Activated B cell treated with CpG ODN at 0.5 μM for 24 hours (primary cell): ENCODE measurements at regions not wholly inside any gene's neighbourhood (a gene's known extent, or its start where the extent isn't known, plus 50 kb on each side); places are given as distances from the start of the nearest gene placed in this dataset.

ENCODE experiments used
- ATAC-seq: fragments of 200-7000 bp; cut with Tn5 transposase; one replicate; pipeline ENCODE4 v1.10.0; 2021; ENCODE audit warnings: low read depth, mild to moderate bottlenecking, moderate library complexity
- CTCF ChIA-PET: fragments of 350-600 bp; sonication (Branson Sonifier 250); formaldehyde crosslinking; loops from one replicate; lab custom pipeline; 2021; ENCODE audit warnings: antibody characterized with exemption; lab: Charles Lee
- POLR2A ChIA-PET: fragments of 350-600 bp; sonication (Branson Sonifier 250); formaldehyde crosslinking; loops from one replicate; lab custom pipeline; 2021; ENCODE audit warnings: antibody characterized with exemption; lab: Charles Lee
- DNase-seq: peaks from one replicate; pipeline ENCODE4 v3.0.0; 2022
- H3K27ac Mint-ChIP-seq: one replicate; pipeline ENCODE4 v1.8.0; 2020; ENCODE audit warnings: mixed read lengths
- H3K27me3 Mint-ChIP-seq: one replicate; pipeline ENCODE4 v1.8.0; 2021; ENCODE audit warnings: mixed read lengths
- H3K36me3 Mint-ChIP-seq: one replicate; pipeline ENCODE4 v1.8.0; 2021; ENCODE audit warnings: low read depth, mixed read lengths
- H3K4me1 Mint-ChIP-seq: one replicate; pipeline ENCODE4 v1.8.0; 2021; ENCODE audit warnings: mixed read lengths
- H3K4me3 Mint-ChIP-seq: one replicate; pipeline ENCODE4 v1.8.0; 2020; ENCODE audit warnings: mild to moderate bottlenecking, mixed read lengths
- H3K9me3 Mint-ChIP-seq: one replicate; pipeline ENCODE4 v1.8.0; 2020; ENCODE audit warnings: mixed read lengths
- CTCF ChIP-seq: fragments of 200-600 bp; IDR thresholded peaks from one replicate; pipeline ENCODE4 v1.8.0; 2022; ENCODE audit warnings: antibody characterized with exemption, mild to moderate bottlenecking
- intact Hi-C: fragments of 100-400 bp; cut with micrococcal nuclease; formaldehyde crosslinking; loops from one replicate; pipeline ENCODE4 v1.15.1; 2024

DNA sequence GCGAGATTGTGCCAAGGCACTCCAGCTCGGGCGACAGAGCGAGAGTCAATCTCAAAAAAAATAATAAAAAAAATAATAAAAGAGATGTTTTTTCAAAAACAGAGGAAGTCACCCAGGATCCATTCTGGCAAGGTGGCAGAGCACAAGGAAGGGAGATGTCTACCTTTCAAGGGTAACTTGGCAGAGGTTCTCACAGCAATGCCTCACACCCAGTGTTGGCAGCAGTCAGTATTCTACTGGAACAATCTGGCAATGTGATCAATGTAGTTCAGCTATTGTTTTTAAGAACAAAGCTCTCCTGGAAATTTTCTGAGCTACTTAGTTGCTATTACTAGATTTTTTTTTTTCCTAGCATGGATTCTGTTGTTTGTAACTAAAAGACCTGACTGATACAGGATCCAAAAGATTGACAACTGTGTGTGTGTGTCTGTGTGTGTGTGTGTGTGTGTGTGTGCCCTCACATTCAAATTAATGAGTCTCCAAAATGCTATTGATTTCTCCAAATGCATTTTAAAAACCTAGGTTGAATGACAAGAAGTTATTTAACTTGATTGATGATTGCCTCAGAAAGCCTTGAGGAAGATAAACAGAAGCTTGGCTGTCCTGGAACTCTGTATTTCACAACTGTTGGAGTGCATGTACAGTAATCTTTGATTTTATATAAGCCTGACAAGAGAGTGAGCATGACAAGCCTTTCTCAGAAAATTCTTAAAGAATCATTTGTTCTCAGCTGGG, 114.1 kb upstream of the RREB1 start:
- no peaks in the 10 kb centered on the region for H3K9me3 Mint-ChIP-seq
- ATAC-seq = no peak
- ChIA-PET POLR2A (no interaction called here), CTCF (interaction anchor here (0.7 kb wide), 1 partner anchor 186 kb away, joined by 3 read pairs; no protein-coding TSS in a partner anchor)
- H3K27ac Mint-ChIP-seq = no peak overlapping the region
- H3K27me3 Mint-ChIP-seq = no peaks in the 10 kb centered on the region
- H3K36me3 Mint-ChIP-seq = no peaks in the 10 kb centered on the region
- intact Hi-C loops = no loop called here
- H3K4me1 Mint-ChIP-seq = no peaks in the 10 kb centered on the region
- no peak for DNase-seq
- H3K4me3 Mint-ChIP-seq = no peak overlapping the region
- no peak for TF ChIP-seq CTCF

DNA sequence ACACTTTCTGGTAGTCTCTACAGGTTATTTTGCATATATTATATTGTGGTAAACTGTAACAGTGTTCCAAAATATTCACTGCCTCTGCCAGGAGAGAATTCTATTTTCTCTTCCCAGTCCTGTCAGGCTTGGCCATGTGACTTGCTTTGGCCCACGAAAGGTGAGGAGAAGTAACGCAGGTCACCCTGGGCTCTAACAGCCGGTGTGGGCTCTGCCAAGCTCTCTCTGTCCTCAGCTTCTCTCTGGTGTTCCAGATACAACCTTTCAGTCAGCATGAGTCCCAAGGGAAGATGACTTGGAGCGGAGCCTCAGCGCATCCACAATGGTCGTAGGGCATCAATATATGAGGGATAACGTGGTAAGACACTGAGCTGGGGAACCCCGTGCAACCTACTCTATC, 113.0 kb upstream of the RREB1 start:
- no peak for DNase-seq
- Mint-ChIP-seq H3K27me3 (no peaks in the 10 kb centered on the region), H3K27ac (no peak overlapping the region), H3K36me3 (no peaks in the 10 kb centered on the region), H3K4me1 (no peaks in the 10 kb centered on the region), H3K4me3 (no peak overlapping the region), H3K9me3 (no peaks in the 10 kb centered on the region)
- no peak for ATAC-seq
- intact Hi-C loops = no loop called here
- ChIA-PET POLR2A (no interaction called here), CTCF (no interaction called here)
- no peak for TF ChIP-seq CTCF

GRCh38 chr6:6995328-6995727, 112.4 kb upstream of the RREB1 start:
- DNase-seq = no peak
- Mint-ChIP-seq H3K4me1 (no peaks in the 10 kb centered on the region), H3K36me3 (no peaks in the 10 kb centered on the region), H3K9me3 (no peaks in the 10 kb centered on the region), H3K27me3 (no peaks in the 10 kb centered on the region), H3K4me3 (no peak overlapping the region), H3K27ac (no peak overlapping the region)
- ChIA-PET CTCF (no interaction called here), POLR2A (no interaction called here)
- no peak for TF ChIP-seq CTCF
- no peak for ATAC-seq
- intact Hi-C loops = no loop called here

DNA sequence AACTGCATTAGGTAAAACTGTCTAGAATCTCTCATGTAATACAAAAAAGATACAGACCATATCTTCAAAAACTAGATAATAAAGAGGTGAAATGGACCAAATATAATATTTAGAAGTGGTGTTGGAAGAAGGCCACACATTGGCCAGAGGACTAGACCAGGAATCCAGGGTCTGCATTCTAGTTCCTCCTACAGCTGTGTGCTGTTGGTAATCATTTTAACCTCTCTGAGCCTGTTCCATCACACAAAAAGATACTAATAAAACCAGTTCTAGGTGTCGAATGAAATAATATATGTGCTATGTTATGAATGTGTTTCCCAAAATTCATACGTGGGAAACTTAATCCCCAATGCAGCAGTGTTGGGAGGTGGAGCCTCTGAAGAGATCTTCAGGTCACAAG, 111.6 kb upstream of the RREB1 start:
- ChIA-PET POLR2A (no interaction called here), CTCF (no interaction called here)
- TF ChIP-seq CTCF = no peak
- ATAC-seq (no peak), DNase-seq (no peak)
- Mint-ChIP-seq H3K27ac (no peak overlapping the region), H3K36me3 (no peaks in the 10 kb centered on the region), H3K27me3 (no peaks in the 10 kb centered on the region), H3K4me1 (no peaks in the 10 kb centered on the region), H3K9me3 (no peaks in the 10 kb centered on the region), H3K4me3 (no peak overlapping the region)
- intact Hi-C loops = no loop called here

DNA sequence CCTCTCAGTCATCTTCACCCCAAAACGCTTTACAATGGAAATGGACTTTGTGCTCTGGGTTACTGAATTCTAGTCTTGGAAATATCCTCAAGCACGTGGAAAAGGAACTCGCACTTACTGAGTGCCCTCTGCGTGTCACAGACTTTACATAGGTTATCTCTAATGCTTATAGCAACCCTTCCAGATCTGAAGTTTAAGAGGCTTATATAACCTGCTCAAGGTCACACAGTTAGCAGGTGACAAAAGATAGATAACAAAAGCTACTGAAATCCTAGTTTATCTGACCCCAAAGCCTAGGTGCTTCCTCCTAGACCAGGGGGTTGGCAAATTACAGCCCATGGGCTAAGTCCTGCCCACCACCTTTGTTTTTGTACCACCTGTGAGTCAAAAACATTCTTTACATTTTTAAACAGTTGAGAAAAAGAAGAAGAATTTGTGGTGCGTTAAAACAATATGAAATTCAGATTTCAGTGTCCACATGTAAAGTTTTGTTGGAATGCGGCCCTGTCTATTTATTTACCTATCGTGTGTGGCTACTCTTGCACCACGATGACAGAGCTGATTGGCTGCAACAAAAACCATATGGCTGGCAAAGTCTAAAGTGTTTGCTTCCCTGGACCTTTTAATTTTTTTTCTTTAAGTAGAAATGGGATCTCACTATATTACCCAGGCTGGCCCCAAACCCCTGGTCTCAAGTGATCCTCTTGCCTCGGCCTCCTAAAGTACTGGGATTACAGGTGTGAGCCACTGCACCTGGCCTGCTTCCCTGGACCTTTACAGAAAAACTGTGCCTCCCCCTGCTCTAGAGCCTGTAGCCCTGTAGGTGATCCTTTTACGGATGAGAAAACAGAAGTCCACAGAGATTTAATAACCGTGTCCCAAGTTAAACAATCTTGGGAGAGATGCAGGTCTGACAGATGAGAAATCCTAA, 110.2 kb upstream of the RREB1 start:
- CTCF ChIA-PET = no interaction called here
- H3K4me3 Mint-ChIP-seq = no peak overlapping the region
- H3K9me3 Mint-ChIP-seq = no peaks in the 10 kb centered on the region
- H3K36me3 Mint-ChIP-seq = no peaks in the 10 kb centered on the region
- POLR2A ChIA-PET = no interaction called here
- ATAC-seq = no peak
- DNase-seq = no peak
- no peak overlapping the region for H3K27ac Mint-ChIP-seq
- intact Hi-C loops = no loop called here
- no peaks in the 10 kb centered on the region for H3K4me1 Mint-ChIP-seq
- no peak for TF ChIP-seq CTCF
- no peaks in the 10 kb centered on the region for H3K27me3 Mint-ChIP-seq
